IPS DF 4.7 (cell line): ENCODE measurements at regions not wholly inside any gene's neighbourhood (a gene's known extent, or its start where the extent isn't known, plus 50 kb on each side); places are given as distances from the start of the nearest gene placed in this dataset.

Experiments used
- DNase-seq: peaks from one replicate; pipeline ENCODE4 v3.0.0-alpha.2; 2013; ENCODE audit warnings: low spot score; ENCODE audit errors: extremely low read depth

- no peak for DNase-seq
Observed at GRCh38 chr3:19093084-19093483, 55.2 kb upstream of the KCNH8 start.

- DNase-seq = no peak
Observed at GRCh38 chr3:19077388-19077787, 70.9 kb upstream of the KCNH8 start.

- DNase-seq = no peak
Observed at GRCh38 chr3:19075037-19075436, 73.3 kb upstream of the KCNH8 start.

- peak; percentile 83 for DNase-seq
Observed at GRCh38 chr3:19074257-19074900, 73.9 kb upstream of the KCNH8 start.

GRCh38 chr3:19073341-19074105 is 74.8 kb upstream of the KCNH8 start:
- DNase-seq = no peak

GRCh38 chr3:19070325-19070724 is 78.0 kb upstream of the KCNH8 start:
- DNase-seq = no peak

- DNase-seq = no peak
Observed at GRCh38 chr3:19065027-19065426, 83.3 kb upstream of the KCNH8 start.

GRCh38 chr3:19063936-19064335 is 84.4 kb upstream of the KCNH8 start:
- DNase-seq = no peak

- DNase-seq = no peak
Observed at GRCh38 chr3:19060404-19060803, 87.9 kb upstream of the KCNH8 start.

- DNase-seq = no peak
Observed at GRCh38 chr3:19052874-19053273, 95.4 kb upstream of the KCNH8 start.

GRCh38 chr3:19046440-19046839 is 101.9 kb upstream of the KCNH8 start:
- DNase-seq = no peak

- DNase-seq = no peak
Observed at GRCh38 chr3:19030522-19030839, 117.8 kb upstream of the KCNH8 start.

- no peak for DNase-seq
Observed at GRCh38 chr3:19029837-19030521, 118.3 kb upstream of the KCNH8 start.

GRCh38 chr3:19025441-19025840 is 122.9 kb upstream of the KCNH8 start:
- DNase-seq = no peak

GRCh38 chr3:19022546-19022945 is 125.8 kb upstream of the KCNH8 start:
- no peak for DNase-seq

GRCh38 chr3:19016851-19017250 is 131.5 kb upstream of the KCNH8 start:
- DNase-seq = no peak

- no peak for DNase-seq
Observed at GRCh38 chr3:19013879-19014278, 134.4 kb upstream of the KCNH8 start.

GRCh38 chr3:19012846-19013245 is 135.5 kb upstream of the KCNH8 start:
- DNase-seq = no peak

- DNase-seq = no peak
Observed at GRCh38 chr3:19002606-19003005, 145.7 kb upstream of the KCNH8 start.

- DNase-seq = no peak
Observed at GRCh38 chr3:18998069-18998468, 150.2 kb upstream of the KCNH8 start.

GRCh38 chr3:18992709-18993108 is 155.6 kb upstream of the KCNH8 start:
- DNase-seq = no peak

- no peak for DNase-seq
Observed at GRCh38 chr3:18989237-18989795, 159.0 kb upstream of the KCNH8 start.
